Calu3 (cell line): ENCODE measurements at regions not wholly inside any gene's neighbourhood (a gene's known extent, or its start where the extent isn't known, plus 50 kb on each side); places are given as distances from the start of the nearest gene placed in this dataset.

Experiments
- BruUV-seq: library from RNA; stranded (reverse); fragments of 400-500 nt; replicated peaks from 2 replicates; lab custom pipeline; 2021; lab: Mats Ljungman, UMichigan
- CTCF ChIA-PET: fragments of 300-600 bp; sonication (Branson Sonifier 250); formaldehyde crosslinking; loops from one replicate; lab custom pipeline; 2022; ENCODE audit warnings: antibody characterized with exemption; lab: Charles Lee
- DNase-seq: peaks from one replicate; pipeline ENCODE4 v3.0.0; 2022
- H3K27ac Mint-ChIP-seq: one replicate; pipeline ENCODE4 v1.8.0; 2022; ENCODE audit warnings: mixed read lengths; ENCODE audit not compliant: unreplicated experiment
- H3K27me3 Mint-ChIP-seq: one replicate; pipeline ENCODE4 v1.8.0; 2022; ENCODE audit warnings: mixed read lengths; ENCODE audit not compliant: unreplicated experiment
- H3K36me3 Mint-ChIP-seq: one replicate; pipeline ENCODE4 v1.8.0; 2022; ENCODE audit warnings: mild to moderate bottlenecking, moderate library complexity, mixed read lengths; ENCODE audit not compliant: insufficient read depth, unreplicated experiment
- H3K4me1 Mint-ChIP-seq: one replicate; pipeline ENCODE4 v1.8.0; 2022; ENCODE audit warnings: mild to moderate bottlenecking, low read depth, mixed read lengths; ENCODE audit not compliant: unreplicated experiment
- H3K4me3 Mint-ChIP-seq: one replicate; pipeline ENCODE4 v1.8.0; 2022; ENCODE audit warnings: mild to moderate bottlenecking, low read depth, moderate library complexity, mixed read lengths; ENCODE audit not compliant: unreplicated experiment
- H3K9me3 Mint-ChIP-seq: one replicate; pipeline ENCODE4 v1.8.0; 2022; ENCODE audit warnings: low read depth, mixed read lengths; ENCODE audit not compliant: unreplicated experiment
- intact Hi-C: fragments of 100-400 bp; cut with micrococcal nuclease; formaldehyde crosslinking; loops from one replicate; pipeline ENCODE4 v1.10.0; 2022; ENCODE audit not compliant: unreplicated experiment
- TF ChIP-seq, protein P1 (sequence below): fragments of 200-600 bp; IDR thresholded peaks from one replicate; pipeline ENCODE4 v1.8.0; 2022; ENCODE audit warnings: antibody characterized with exemption; ENCODE audit not compliant: unreplicated experiment

DNA sequence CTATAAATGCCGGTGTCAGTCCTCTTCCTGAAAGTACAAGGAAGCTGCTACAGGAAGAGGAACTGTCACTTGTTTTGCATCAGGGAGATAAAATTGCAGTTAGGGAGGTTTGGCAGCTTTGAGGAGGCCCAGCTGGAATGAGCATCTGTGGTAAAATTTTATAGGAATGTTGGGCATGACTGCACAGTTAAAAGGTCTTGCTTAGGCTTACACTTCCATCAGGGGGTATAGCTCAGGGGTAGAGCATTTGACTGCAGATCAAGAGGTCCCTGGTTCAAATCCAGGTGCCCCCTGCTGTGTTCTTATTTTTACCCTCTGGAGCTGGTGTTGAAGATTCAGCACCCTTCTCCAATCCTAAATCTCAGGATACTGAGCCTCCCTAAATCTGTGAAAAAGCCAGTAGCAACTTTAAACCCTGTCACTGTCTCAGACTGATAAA, 65.9 kb downstream of the ZNF467 start:
- peaks cover 8% of the 10 kb centered on the region for H3K9me3 Mint-ChIP-seq
- H3K27ac Mint-ChIP-seq: no peak overlapping the region
- intact Hi-C loops: no loop called here

DNA sequence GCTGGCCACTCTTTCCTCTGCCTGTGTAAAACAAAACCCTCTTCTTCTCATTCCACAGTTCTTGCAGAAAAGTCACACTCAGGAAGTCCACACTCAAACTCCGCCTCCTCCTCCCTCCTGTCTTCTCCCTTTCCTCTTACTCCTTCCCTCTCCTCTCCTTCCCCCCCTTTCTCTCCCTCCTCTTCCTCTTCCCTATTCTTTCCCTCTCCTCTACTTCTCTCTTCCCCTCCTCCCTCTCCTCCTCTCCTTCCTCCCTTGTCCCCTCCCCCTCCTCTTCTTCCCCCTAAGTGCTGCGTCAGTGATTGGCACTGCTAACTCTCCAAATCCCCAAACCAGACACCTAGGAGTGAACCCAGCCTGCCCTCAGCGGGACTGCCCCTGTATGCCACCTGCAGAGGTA, 67.0 kb downstream of the ZNF467 start:
- Mint-ChIP-seq H3K4me1 (no peaks in the 10 kb centered on the region), H3K4me3 (no peak overlapping the region), H3K9me3 (peaks cover 8% of the 10 kb centered on the region), H3K27me3 (peaks cover 29% of the 10 kb centered on the region), H3K36me3 (no peaks in the 10 kb centered on the region), H3K27ac (no peak overlapping the region)
- CTCF ChIA-PET: no interaction called here
- TF ChIP-seq, protein P1, sequence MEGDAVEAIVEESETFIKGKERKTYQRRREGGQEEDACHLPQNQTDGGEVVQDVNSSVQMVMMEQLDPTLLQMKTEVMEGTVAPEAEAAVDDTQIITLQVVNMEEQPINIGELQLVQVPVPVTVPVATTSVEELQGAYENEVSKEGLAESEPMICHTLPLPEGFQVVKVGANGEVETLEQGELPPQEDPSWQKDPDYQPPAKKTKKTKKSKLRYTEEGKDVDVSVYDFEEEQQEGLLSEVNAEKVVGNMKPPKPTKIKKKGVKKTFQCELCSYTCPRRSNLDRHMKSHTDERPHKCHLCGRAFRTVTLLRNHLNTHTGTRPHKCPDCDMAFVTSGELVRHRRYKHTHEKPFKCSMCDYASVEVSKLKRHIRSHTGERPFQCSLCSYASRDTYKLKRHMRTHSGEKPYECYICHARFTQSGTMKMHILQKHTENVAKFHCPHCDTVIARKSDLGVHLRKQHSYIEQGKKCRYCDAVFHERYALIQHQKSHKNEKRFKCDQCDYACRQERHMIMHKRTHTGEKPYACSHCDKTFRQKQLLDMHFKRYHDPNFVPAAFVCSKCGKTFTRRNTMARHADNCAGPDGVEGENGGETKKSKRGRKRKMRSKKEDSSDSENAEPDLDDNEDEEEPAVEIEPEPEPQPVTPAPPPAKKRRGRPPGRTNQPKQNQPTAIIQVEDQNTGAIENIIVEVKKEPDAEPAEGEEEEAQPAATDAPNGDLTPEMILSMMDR: no peak
- DNase-seq: no peak
- intact Hi-C loops: no loop called here
- no TSS peak for BruUV-seq

More for the DNA sequence above, 65.9 kb downstream of the ZNF467 start:
- no peak overlapping the region for H3K4me3 Mint-ChIP-seq
- TF ChIP-seq, protein P1: no peak
- no peaks in the 10 kb centered on the region for H3K4me1 Mint-ChIP-seq
- no peaks in the 10 kb centered on the region for H3K36me3 Mint-ChIP-seq
- peaks cover 24% of the 10 kb centered on the region for H3K27me3 Mint-ChIP-seq
- CTCF ChIA-PET: no interaction called here
- no peak for DNase-seq
- BruUV-seq: no TSS peak

- TF ChIP-seq, protein P1: no peak
- CTCF ChIA-PET: interaction anchor here (1.0 to 1.2 kb wide), 2 partner anchors 38 to 42 kb away, joined by 5 read pairs; no protein-coding TSS in a partner anchor
- H3K27me3 Mint-ChIP-seq: peaks cover 38% of the 10 kb centered on the region
- H3K36me3 Mint-ChIP-seq: no peaks in the 10 kb centered on the region
- DNase-seq: no peak
- H3K9me3 Mint-ChIP-seq: peaks cover under 1% of the 10 kb centered on the region
- no peak overlapping the region for H3K27ac Mint-ChIP-seq
- no TSS peak for BruUV-seq
- no peaks in the 10 kb centered on the region for H3K4me1 Mint-ChIP-seq
- intact Hi-C loops: no loop called here
- no peak overlapping the region for H3K4me3 Mint-ChIP-seq
Observed at GRCh38 chr7:149704507-149704906, 68.9 kb downstream of the ZNF467 start.

GRCh38 chr7:149703044-149703650, 70.2 kb downstream of the ZNF467 start:
- DNase-seq: no peak
- intact Hi-C loops: no loop called here
- H3K36me3 Mint-ChIP-seq: no peaks in the 10 kb centered on the region
- H3K4me1 Mint-ChIP-seq: no peaks in the 10 kb centered on the region
- TF ChIP-seq, protein P1: no peak
- CTCF ChIA-PET: interaction anchor here (0.7 to 1.2 kb wide), 3 partner anchors 41 to 1047 kb away, joined by 3 to 5 read pairs (median 4); no protein-coding TSS in a partner anchor
- H3K27me3 Mint-ChIP-seq: peaks cover 48% of the 10 kb centered on the region
- no peak overlapping the region for H3K4me3 Mint-ChIP-seq
- no TSS peak for BruUV-seq
- H3K27ac Mint-ChIP-seq: no peak overlapping the region
- H3K9me3 Mint-ChIP-seq: no peaks in the 10 kb centered on the region
